Erythroblast (primary cell): ENCODE measurements at regions not wholly inside any gene's neighbourhood (a gene's known extent, or its start where the extent isn't known, plus 50 kb on each side); places are given as distances from the start of the nearest gene placed in this dataset.

ENCODE experiments used
- GATA1 ChIP-seq: IDR thresholded peaks from 2 replicates; pipeline ENCODE4 v1.6.1; 2011; ENCODE audit warnings: low read depth, mild to moderate bottlenecking, control low read depth, low read length, moderate library complexity
- POLR2A ChIP-seq: IDR thresholded peaks from 2 replicates; pipeline ENCODE4 v1.6.1; 2011; ENCODE audit warnings: mild to moderate bottlenecking, low read length

DNA sequence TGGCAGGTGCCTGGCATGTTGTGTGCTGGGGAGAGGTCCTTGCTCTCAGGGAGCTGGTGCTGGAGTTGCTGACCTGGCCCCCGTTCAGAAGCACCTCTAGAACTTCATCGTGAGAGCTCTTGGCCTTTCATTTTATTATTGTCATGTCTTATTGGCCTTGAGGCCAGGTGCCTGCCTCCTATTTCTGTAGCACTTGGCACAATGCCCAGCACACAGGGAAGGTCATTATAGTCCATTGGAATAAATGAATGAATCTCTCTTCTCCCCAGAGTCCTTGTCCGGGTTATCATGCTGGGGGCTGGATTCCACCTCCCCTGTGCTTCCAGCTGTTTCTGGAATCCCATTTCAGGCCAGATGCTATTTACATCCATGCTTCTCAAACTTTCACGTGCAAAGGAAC, 169.2 kb downstream of the HAPSTR1 start:
- TF ChIP-seq POLR2A (no peak), GATA1 (no peak)
